ENCODE measurements at regions not wholly inside any gene's neighbourhood (a gene's known extent, or its start where the extent isn't known, plus 50 kb on each side); places are given as distances from the start of the nearest gene placed in this dataset.
"Not testable (repeated sequence)": the region's sequence is repeated elsewhere in the genome, so short reads cannot be mapped to it uniquely, and the experiment has no call there.

- DNase-seq (no peak), ATAC-seq (no peak)
- TF ChIP-seq CTCF (IDR thresholded peaks at IDR 0.05) = no peak
- 87 to 92% methylated on average over 4 of the region's 4 CpGs for WGBS, 2 donors
- Histone ChIP-seq H3K36me3 (no peaks in the 10 kb centered on the region), H3K9me3 (no peaks in the 10 kb centered on the region), H3K27ac (no peak overlapping the region), H3K4me1 (no peaks in the 10 kb centered on the region), H3K4me3 (no peak overlapping the region), H3K27me3 (peaks cover 0 to 4% (median 0%) of the 10 kb centered on the region in 7 donors)
- intact Hi-C loops (cut with DNase I) = loop anchor here in 5 of 10 donors (5.0 to 10.0 kb wide), 5 partner anchors 459 to 914 kb away; partner anchors contain the start of gene NXPH2 (in 2 of the 5)
Measured at GRCh38 chr2:137913169-137913568, 51.1 kb upstream of the HNMT start.

- not testable (repeated sequence) for H3K27ac ChIP-seq, H3K4me1 ChIP-seq, H3K36me3 ChIP-seq, H3K9me3 ChIP-seq, ATAC-seq, H3K27me3 ChIP-seq, H3K4me3 ChIP-seq, DNase-seq
- intact Hi-C loops (cut with DNase I) = loop anchor here in 5 of 10 donors (5.0 to 10.0 kb wide), 5 partner anchors 459 to 914 kb away; partner anchors contain the start of gene NXPH2 (in 2 of the 5)
- 75 to 84% methylated on average over 2 of the region's 2 CpGs for WGBS, 2 donors
Measured at GRCh38 chr2:137913648-137914047, 50.6 kb upstream of the HNMT start.

Measured in heart right ventricle (tissue), 16 donors.